ENCODE measurements at regions not wholly inside any gene's neighbourhood (a gene's known extent, or its start where the extent isn't known, plus 50 kb on each side); places are given as distances from the start of the nearest gene placed in this dataset.
"Not testable (repeated sequence)": the region's sequence is repeated elsewhere in the genome, so short reads cannot be mapped to it uniquely, and the experiment has no call there.

- no peak for DNase-seq (ENCODE audit: low read depth)
Observed at GRCh38 chr6:22349051-22349450, 52.2 kb upstream of the PRL start.

GRCh38 chr6:22349528-22349927, 52.7 kb upstream of the PRL start:
- no peak for DNase-seq (ENCODE audit: low read depth)

GRCh38 chr6:22350109-22350508, 53.3 kb upstream of the PRL start:
- peak; percentile 75 for DNase-seq (ENCODE audit: low read depth)

GRCh38 chr6:22353101-22353500, 56.3 kb upstream of the PRL start:
- DNase-seq (ENCODE audit: low read depth), result no peak

GRCh38 chr6:22356362-22356940, 59.6 kb upstream of the PRL start:
- DNase-seq (ENCODE audit: low read depth), result no peak

GRCh38 chr6:22357724-22358189, 60.9 kb upstream of the PRL start:
- no peak for DNase-seq (ENCODE audit: low read depth)

- no peak for DNase-seq (ENCODE audit: low read depth)
Observed at GRCh38 chr6:22361576-22361975, 64.7 kb upstream of the PRL start.

GRCh38 chr6:22362361-22362760, 65.5 kb upstream of the PRL start:
- no peak for DNase-seq (ENCODE audit: low read depth)

- no peak for DNase-seq (ENCODE audit: low read depth)
Observed at GRCh38 chr6:22363166-22363713, 66.4 kb upstream of the PRL start.

GRCh38 chr6:22363714-22364239, 66.9 kb upstream of the PRL start:
- peak; percentile 40 for DNase-seq (ENCODE audit: low read depth)

GRCh38 chr6:22364306-22364705, 67.5 kb upstream of the PRL start:
- peak; percentile 13 for DNase-seq (ENCODE audit: low read depth)

- peak; percentile 84 for DNase-seq (ENCODE audit: low read depth)
Observed at GRCh38 chr6:22366214-22366613, 69.4 kb upstream of the PRL start.

GRCh38 chr6:22367346-22367745, 70.5 kb upstream of the PRL start:
- DNase-seq (ENCODE audit: low read depth), result peak; percentile 14

GRCh38 chr6:22368794-22369193, 72.0 kb upstream of the PRL start:
- DNase-seq (ENCODE audit: low read depth), result peak; percentile 31

GRCh38 chr6:22372922-22373321, 76.1 kb upstream of the PRL start:
- DNase-seq (ENCODE audit: low read depth), result no peak

- DNase-seq (ENCODE audit: low read depth), result not testable (repeated sequence)
Observed at GRCh38 chr6:22374950-22375349, 78.1 kb upstream of the PRL start.

- DNase-seq (ENCODE audit: low read depth), result not testable (repeated sequence)
Observed at GRCh38 chr6:22376293-22376692, 79.5 kb upstream of the PRL start.

GRCh38 chr6:22378536-22378935, 81.7 kb upstream of the PRL start:
- DNase-seq (ENCODE audit: low read depth), result not testable (repeated sequence)

GRCh38 chr6:22380236-22380635, 83.4 kb upstream of the PRL start:
- no peak for DNase-seq (ENCODE audit: low read depth)

- DNase-seq (ENCODE audit: low read depth), result no peak
Observed at GRCh38 chr6:22381845-22382544, 85.2 kb upstream of the PRL start.

GRCh38 chr6:22383016-22383415, 86.2 kb upstream of the PRL start:
- DNase-seq (ENCODE audit: low read depth), result peak; percentile 17

GRCh38 chr6:22392711-22393110, 95.9 kb upstream of the PRL start:
- DNase-seq (ENCODE audit: low read depth), result no peak

- no peak for DNase-seq (ENCODE audit: low read depth)
Observed at GRCh38 chr6:22394691-22395090, 97.9 kb upstream of the PRL start.

Data from fibroblast of gingiva (primary cell).